IMR-90 (cell line): ENCODE measurements at regions not wholly inside any gene's neighbourhood (a gene's known extent, or its start where the extent isn't known, plus 50 kb on each side); places are given as distances from the start of the nearest gene placed in this dataset.

ENCODE experiments used
- ATAC-seq: fragments of 200-7000 bp; cut with Tn5 transposase; 2 replicates; pipeline ENCODE4 v1.9.1; 2020; ENCODE audit warnings: low read depth, mild to moderate bottlenecking, moderate library complexity
- BruUV-seq: library from RNA; stranded (reverse); fragments of 400-500 nt; replicated peaks from 2 replicates; lab custom pipeline; 2021; lab: Mats Ljungman, UMichigan
- CTCF ChIA-PET: fragments of 300-600 bp; formaldehyde crosslinking; extraction: SDS; loops from one replicate; lab custom pipeline; 2021; ENCODE audit warnings: antibody characterized with exemption; lab: Yijun Ruan, JAX
- POLR2A ChIA-PET: fragments of 300-600 bp; sonication (Branson Sonifier 250); formaldehyde crosslinking; loops from one replicate; lab custom pipeline; 2022; ENCODE audit warnings: antibody characterized with exemption; ENCODE audit not compliant: unreplicated experiment; lab: Charles Lee
- DNase-seq: peaks from one replicate; pipeline ENCODE4 v3.0.0; 2013
- H2AFZ ChIP-seq: replicated peaks from 2 replicates; pipeline ENCODE3; 2013; ENCODE audit warnings: low read length, mild to moderate bottlenecking; ENCODE audit not compliant: poor library complexity
- H2AK5ac ChIP-seq: 2 replicates; pipeline ENCODE4 v1.6.1; 2013; ENCODE audit warnings: low read depth, low read length, inconsistent platforms
- H2AK9ac ChIP-seq: replicated peaks from 2 replicates; pipeline ENCODE3; 2013; ENCODE audit warnings: mild to moderate bottlenecking, low read depth, low read length, moderate library complexity; ENCODE audit not compliant: poor library complexity
- H2BK120ac ChIP-seq: 2 replicates; pipeline ENCODE4 v1.6.1; 2013; ENCODE audit warnings: low read depth, low read length, inconsistent platforms
- H2BK15ac ChIP-seq: 3 replicates; pipeline ENCODE4 v1.6.1; 2013; ENCODE audit warnings: low read depth, low read length, inconsistent platforms
- H2BK20ac ChIP-seq: 2 replicates; pipeline ENCODE4 v1.6.1; 2013; ENCODE audit warnings: low read depth, mild to moderate bottlenecking, inconsistent platforms, low read length, moderate library complexity
- H2BK5ac ChIP-seq: 2 replicates; pipeline ENCODE4 v1.6.1; 2013; ENCODE audit warnings: mild to moderate bottlenecking, low read depth, low read length, inconsistent platforms; ENCODE audit not compliant: poor library complexity, severe bottlenecking
- H3K14ac ChIP-seq: replicated peaks from 2 replicates; pipeline ENCODE4 v1.6.1; 2013; ENCODE audit warnings: low read depth, low read length, inconsistent platforms
- H3K18ac ChIP-seq: 2 replicates; pipeline ENCODE4 v1.6.1; 2013; ENCODE audit warnings: low read depth, low read length, control low read depth
- H3K23ac ChIP-seq: 2 replicates; pipeline ENCODE4 v1.6.1; 2013; ENCODE audit warnings: low read depth, low read length, inconsistent platforms
- H3K27ac ChIP-seq: 2 replicates; pipeline ENCODE4 v1.5.1; 2013; ENCODE audit warnings: mild to moderate bottlenecking, control low read depth, low read length; ENCODE audit not compliant: insufficient read depth
- H3K27me3 ChIP-seq: 2 replicates; pipeline ENCODE4 v1.6.1; 2013; ENCODE audit warnings: low read length; ENCODE audit not compliant: control insufficient read depth, insufficient read depth
- H3K36me3 ChIP-seq: 2 replicates; pipeline ENCODE4 v1.6.1; 2013; ENCODE audit warnings: low read length, mixed read lengths; ENCODE audit not compliant: control insufficient read depth, insufficient read depth
- H3K4ac ChIP-seq: 2 replicates; pipeline ENCODE4 v1.6.1; 2013; ENCODE audit warnings: low read depth, low read length, inconsistent platforms
- H3K4me1 ChIP-seq: 2 replicates; pipeline ENCODE4 v1.6.1; 2013; ENCODE audit warnings: low read length, mixed read lengths; ENCODE audit not compliant: control insufficient read depth, insufficient read depth
- H3K4me2 ChIP-seq: 2 replicates; pipeline ENCODE4 v1.6.1; 2013; ENCODE audit warnings: low read depth, mild to moderate bottlenecking, control low read depth, low read length, moderate library complexity
- H3K4me3 ChIP-seq: 2 replicates; pipeline ENCODE4 v1.5.1; 2013; ENCODE audit warnings: low read depth, mild to moderate bottlenecking, control low read depth, low read length, moderate library complexity; ENCODE audit not compliant: insufficient read depth
- H3K56ac ChIP-seq: 2 replicates; pipeline ENCODE4 v1.6.1; 2013; ENCODE audit warnings: low read length, inconsistent platforms; ENCODE audit not compliant: insufficient read depth; ENCODE audit errors: extremely low read depth
- H3K79me1 ChIP-seq, 2 experiments: 2 replicates each; pipeline ENCODE4 v1.6.1; 2013; ENCODE audit warnings: low read length in 2 of 2, inconsistent platforms in 1 of 2, low read depth in 1 of 2
- H3K9ac ChIP-seq: 2 replicates; pipeline ENCODE4 v1.6.1; 2013; ENCODE audit warnings: low read depth, low read length, control low read depth
- H3K9me1 ChIP-seq: 2 replicates; pipeline ENCODE4 v1.6.1; 2013; ENCODE audit warnings: low read length, inconsistent platforms; ENCODE audit not compliant: insufficient read depth
- H3K9me3 ChIP-seq: 2 replicates; pipeline ENCODE4 v1.6.1; 2013; ENCODE audit warnings: low read length; ENCODE audit not compliant: control insufficient read depth, insufficient read depth
- H4K20me1 ChIP-seq: 2 replicates; pipeline ENCODE4 v1.6.1; 2013; ENCODE audit warnings: low read length, inconsistent platforms; ENCODE audit not compliant: insufficient read depth
- H4K5ac ChIP-seq: 2 replicates; pipeline ENCODE4 v1.6.1; 2013; ENCODE audit warnings: mild to moderate bottlenecking, low read depth, low read length, control low read depth
- H4K8ac ChIP-seq, 2 experiments: 2 replicates each; pipeline ENCODE4 v1.6.1; 2013; ENCODE audit warnings: low read depth in 2 of 2, low read length in 2 of 2, control low read depth in 1 of 2, inconsistent platforms in 1 of 2
- H4K91ac ChIP-seq: 2 replicates; pipeline ENCODE4 v1.6.1; 2013; ENCODE audit warnings: low read depth, low read length, inconsistent platforms; ENCODE audit not compliant: insufficient read depth
- BHLHE40 ChIP-seq: fragments of 150-350 bp; IDR thresholded peaks from 2 replicates; pipeline ENCODE4 v1.6.1; 2016; ENCODE audit warnings: mild to moderate bottlenecking, low read depth, low read length
- CEBPB ChIP-seq: IDR thresholded peaks from 2 replicates; pipeline ENCODE4 v1.6.1; 2012; ENCODE audit warnings: low read depth, low read length, improper control_type of control experiment
- CHD1 ChIP-seq: IDR thresholded peaks from 2 replicates; pipeline ENCODE4 v1.6.1; 2012; ENCODE audit warnings: low read depth, low read length, improper control_type of control experiment
- ELK1 ChIP-seq: fragments of 150-350 bp; IDR thresholded peaks from 2 replicates; pipeline ENCODE4 v1.6.1; 2016; ENCODE audit warnings: low read depth, mild to moderate bottlenecking, low read length, moderate library complexity, borderline replicate concordance
- FOS ChIP-seq: fragments of 150-350 bp; IDR thresholded peaks from 2 replicates; pipeline ENCODE4 v1.6.1; 2016; ENCODE audit warnings: low read depth, low read length
- MAFK ChIP-seq: IDR thresholded peaks from 2 replicates; pipeline ENCODE4 v1.6.1; 2012; ENCODE audit warnings: low read depth, low read length, improper control_type of control experiment
- MAZ ChIP-seq: IDR thresholded peaks from 2 replicates; pipeline ENCODE4 v1.6.1; 2012; ENCODE audit warnings: low read depth, mild to moderate bottlenecking, low read length, improper control_type of control experiment, moderate library complexity, borderline replicate concordance
- MXI1 ChIP-seq: IDR thresholded peaks from 2 replicates; pipeline ENCODE4 v1.6.1; 2012; ENCODE audit warnings: low read depth, mild to moderate bottlenecking, low read length, moderate library complexity, borderline replicate concordance
- NFE2L2 ChIP-seq: fragments of 150-350 bp; IDR thresholded peaks from 2 replicates; pipeline ENCODE4 v1.6.1; 2016; ENCODE audit warnings: low read depth, mild to moderate bottlenecking, low read length
- POLR2A ChIP-seq: IDR thresholded peaks from 2 replicates; pipeline ENCODE4 v1.6.1; 2012; ENCODE audit warnings: mild to moderate bottlenecking, low read depth, low read length
- RAD21 ChIP-seq: IDR thresholded peaks from 2 replicates; pipeline ENCODE4 v1.6.1; 2012; ENCODE audit warnings: low read length, improper control_type of control experiment
- RCOR1 ChIP-seq: IDR thresholded peaks from 2 replicates; pipeline ENCODE4 v1.6.1; 2012; ENCODE audit warnings: mild to moderate bottlenecking, low read length, improper control_type of control experiment; ENCODE audit not compliant: insufficient replicate concordance
- RFX5 ChIP-seq: IDR thresholded peaks from 2 replicates; pipeline ENCODE4 v1.8.0; 2012; ENCODE audit warnings: low read depth, mild to moderate bottlenecking, low read length, moderate library complexity
- SMC3 ChIP-seq: fragments of 150-350 bp; IDR thresholded peaks from 2 replicates; pipeline ENCODE4 v1.6.1; 2016; ENCODE audit warnings: low read depth, mild to moderate bottlenecking, antibody characterized with exemption, low read length, moderate library complexity
- USF2 ChIP-seq: fragments of 150-350 bp; IDR thresholded peaks from 2 replicates; pipeline ENCODE4 v1.6.1; 2017; ENCODE audit warnings: mild to moderate bottlenecking, antibody characterized with exemption, low read length, low read depth
- WGBS, 2 experiments: methylation state at CpG; one replicate each; pipeline versions ENCODE4 v1.1.5 to v1.1.7; 2013; ENCODE audit warnings: missing lambda C conversion rate in 2 of 2; ENCODE audit not compliant: insufficient read length in 1 of 2; ENCODE audit errors: extremely low coverage in 2 of 2; 5-methylcytosine and 5-hydroxymethylcytosine counted together
- dilution Hi-C: fragments of 300-500 bp; cut with HindIII; formaldehyde crosslinking; loops from one replicate; pipeline ENCODE4 v1.14.3; 2018; ENCODE audit warnings: low sequenced_read_pairs; ENCODE audit not compliant: unreplicated experiment
- in situ Hi-C: fragments of 300-500 bp; cut with MboI; formaldehyde crosslinking; loops from 3 replicates; pipeline ENCODE4 v1.14.3; 2019; ENCODE audit warnings: low sequenced_read_pairs, inconsistent platforms, mixed read lengths
- intact Hi-C: fragments of 100-400 bp; cut with micrococcal nuclease; formaldehyde crosslinking; loops from 2 replicates; pipeline ENCODE4 v1.10.0; 2022
- TF ChIP-seq, protein P1 (sequence below): conservative IDR thresholded peaks from 2 replicates; pipeline ENCODE4 v1.5.1; 2012; ENCODE audit warnings: mild to moderate bottlenecking, low read depth, low read length, improper control_type of control experiment

- Histone ChIP-seq H3K4me3 (no peak overlapping the region), H3K18ac (no peak overlapping the region), H3K27ac (no peak overlapping the region), H3K9ac (no peak overlapping the region), H2BK120ac (no peak overlapping the region), H2AK5ac (no peak overlapping the region), H3K9me3 (peaks cover 2% of the 10 kb centered on the region; the same call in 1 of the 2 replicates), H3K4ac (no peak overlapping the region), H2AFZ (no peak overlapping the region), H3K36me3 (no peaks in the 10 kb centered on the region), H3K23ac (no peak overlapping the region), H3K27me3 (no peaks in the 10 kb centered on the region), H2BK20ac (no peak overlapping the region), H2BK5ac (no peak overlapping the region), H3K14ac (no peak overlapping the region), H4K5ac (no peak overlapping the region), H3K56ac (no peak overlapping the region), H2AK9ac (no peak overlapping the region), H3K4me1 (no peaks in the 10 kb centered on the region), H3K79me1 (no peaks in the 10 kb centered on the region), H4K20me1 (no peaks in the 10 kb centered on the region), H2BK15ac (no peak overlapping the region), H3K4me2 (no peak overlapping the region), H4K8ac (no peak overlapping the region), H3K9me1 (no peaks in the 10 kb centered on the region), H4K91ac (no peak overlapping the region)
- ChIA-PET CTCF (no interaction called here), POLR2A (no interaction called here)
- in situ Hi-C loops, result no loop called here
- TF ChIP-seq CEBPB (no peak), POLR2A (no peak), SMC3 (no peak), RFX5 (no peak), MXI1 (no peak), RCOR1 (no peak), CHD1 (no peak), MAZ (no peak), BHLHE40 (no peak), MAFK (no peak), NFE2L2 (no peak), FOS (no peak), ELK1 (no peak), RAD21 (no peak), USF2 (no peak)
- TF ChIP-seq, protein P1, sequence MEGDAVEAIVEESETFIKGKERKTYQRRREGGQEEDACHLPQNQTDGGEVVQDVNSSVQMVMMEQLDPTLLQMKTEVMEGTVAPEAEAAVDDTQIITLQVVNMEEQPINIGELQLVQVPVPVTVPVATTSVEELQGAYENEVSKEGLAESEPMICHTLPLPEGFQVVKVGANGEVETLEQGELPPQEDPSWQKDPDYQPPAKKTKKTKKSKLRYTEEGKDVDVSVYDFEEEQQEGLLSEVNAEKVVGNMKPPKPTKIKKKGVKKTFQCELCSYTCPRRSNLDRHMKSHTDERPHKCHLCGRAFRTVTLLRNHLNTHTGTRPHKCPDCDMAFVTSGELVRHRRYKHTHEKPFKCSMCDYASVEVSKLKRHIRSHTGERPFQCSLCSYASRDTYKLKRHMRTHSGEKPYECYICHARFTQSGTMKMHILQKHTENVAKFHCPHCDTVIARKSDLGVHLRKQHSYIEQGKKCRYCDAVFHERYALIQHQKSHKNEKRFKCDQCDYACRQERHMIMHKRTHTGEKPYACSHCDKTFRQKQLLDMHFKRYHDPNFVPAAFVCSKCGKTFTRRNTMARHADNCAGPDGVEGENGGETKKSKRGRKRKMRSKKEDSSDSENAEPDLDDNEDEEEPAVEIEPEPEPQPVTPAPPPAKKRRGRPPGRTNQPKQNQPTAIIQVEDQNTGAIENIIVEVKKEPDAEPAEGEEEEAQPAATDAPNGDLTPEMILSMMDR, result no peak
- DNase-seq (no peak), ATAC-seq (no peak)
- 64% methylated on average over 3 of the region's 4 CpGs; no CpG with 5 or more reads in 1 of the 2 experiments for WGBS, 2 experiments
- dilution Hi-C loops, result no loop called here
- BruUV-seq, result no TSS peak
- intact Hi-C loops, result no loop called here
Measured at GRCh38 chr2:107414376-107414775, 412.3 kb upstream of the RGPD4 start.
